ENCODE measurements at regions not wholly inside any gene's neighbourhood (a gene's known extent, or its start where the extent isn't known, plus 50 kb on each side); places are given as distances from the start of the nearest gene placed in this dataset.

GRCh38 chr2:221680548-221680947 lies 108.4 kb upstream of the EPHA4 start:
- TF ChIP-seq FOXM1 (IDR thresholded peaks at IDR 0.05; ENCODE audit: borderline replicate concordance) (no peak), TARDBP (IDR thresholded peaks at IDR 0.05) (no peak), BHLHE40 (IDR thresholded peaks at IDR 0.05; ENCODE audit: borderline replicate concordance) (no peak), HDGF (IDR thresholded peaks at IDR 0.05; ENCODE audit: borderline replicate concordance) (no peak), ARNT (IDR thresholded peaks at IDR 0.05) (no peak), ZNF384 (IDR thresholded peaks at IDR 0.05) (no peak)
- TF ChIP-seq, protein P1, sequence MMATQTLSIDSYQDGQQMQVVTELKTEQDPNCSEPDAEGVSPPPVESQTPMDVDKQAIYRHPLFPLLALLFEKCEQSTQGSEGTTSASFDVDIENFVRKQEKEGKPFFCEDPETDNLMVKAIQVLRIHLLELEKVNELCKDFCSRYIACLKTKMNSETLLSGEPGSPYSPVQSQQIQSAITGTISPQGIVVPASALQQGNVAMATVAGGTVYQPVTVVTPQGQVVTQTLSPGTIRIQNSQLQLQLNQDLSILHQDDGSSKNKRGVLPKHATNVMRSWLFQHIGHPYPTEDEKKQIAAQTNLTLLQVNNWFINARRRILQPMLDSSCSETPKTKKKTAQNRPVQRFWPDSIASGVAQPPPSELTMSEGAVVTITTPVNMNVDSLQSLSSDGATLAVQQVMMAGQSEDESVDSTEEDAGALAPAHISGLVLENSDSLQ (IDR thresholded peaks at IDR 0.05), result no peak
